ENCODE measurements at regions not wholly inside any gene's neighbourhood (a gene's known extent, or its start where the extent isn't known, plus 50 kb on each side); places are given as distances from the start of the nearest gene placed in this dataset.

- 43% methylated on average over 3 of the region's 3 CpGs for WGBS (ENCODE audit: low lambda C conversion rate)
- Histone ChIP-seq H3K27me3 (ENCODE audit: control insufficient read depth in 1 of 2, insufficient read depth in 2 of 2, low read length in 2 of 2) (peaks cover 0 to 9% of the 10 kb centered on the region in 2 experiments; a peak in 2 of 5 replicates), H2AFZ (ENCODE audit: low read length) (no peak overlapping the region), H3K4me2 (ENCODE audit: low read depth, low read length) (no peak overlapping the region), H3K4me3 (replicated peaks in 1 of 3; ENCODE audit: insufficient read depth in 1 of 3, low read depth in 2 of 3, low read length in 3 of 3) (no peak overlapping the region), H3K79me2 (ENCODE audit: insufficient read depth, low read length) (no peaks in the 10 kb centered on the region), H3K4me1 (ENCODE audit: insufficient read depth, low read length) (peaks cover under 1% of the 10 kb centered on the region), H3K9ac (ENCODE audit: insufficient read depth, low read depth, low read length) (no peak overlapping the region), H3K36me3 (replicated peaks in 1 of 2; ENCODE audit: control insufficient read depth in 1 of 2, insufficient read depth in 2 of 2, low read length in 2 of 2) (no peaks in the 10 kb centered on the region), H4K20me1 (ENCODE audit: insufficient read depth, low read length) (no peaks in the 10 kb centered on the region), H3K27ac (ENCODE audit: extremely low read length, insufficient read depth, low read length) (no peak overlapping the region), H3K9me3 (ENCODE audit: low read length) (no peaks in the 10 kb centered on the region)
- TF ChIP-seq, protein P1, sequence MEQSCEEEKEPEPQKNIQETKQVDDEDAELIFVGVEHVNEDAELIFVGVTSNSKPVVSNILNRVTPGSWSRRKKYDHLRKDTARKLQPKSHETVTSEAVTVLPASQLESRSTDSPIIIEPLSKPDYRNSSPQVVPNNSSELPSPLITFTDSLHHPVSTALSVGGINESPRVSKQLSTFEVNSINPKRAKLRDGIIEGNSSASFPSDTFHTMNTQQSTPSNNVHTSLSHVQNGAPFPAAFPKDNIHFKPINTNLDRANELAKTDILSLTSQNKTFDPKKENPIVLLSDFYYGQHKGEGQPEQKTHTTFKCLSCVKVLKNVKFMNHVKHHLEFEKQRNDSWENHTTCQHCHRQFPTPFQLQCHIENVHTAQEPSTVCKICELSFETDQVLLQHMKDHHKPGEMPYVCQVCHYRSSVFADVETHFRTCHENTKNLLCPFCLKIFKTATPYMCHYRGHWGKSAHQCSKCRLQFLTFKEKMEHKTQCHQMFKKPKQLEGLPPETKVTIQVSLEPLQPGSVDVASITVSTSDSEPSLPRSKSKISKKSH (CRISPR knock-in tag; IDR thresholded peaks at IDR 0.05; ENCODE audit: borderline replicate concordance) = no peak
- TF ChIP-seq ARHGAP35 (CRISPR knock-in tag; IDR thresholded peaks at IDR 0.05; ENCODE audit: borderline replicate concordance) (no peak), MXI1 (IDR thresholded peaks at IDR 0.05; ENCODE audit: borderline replicate concordance, low read depth, low read length) (no peak), NFYC (CRISPR knock-in tag; IDR thresholded peaks at IDR 0.05) (no peak), CEBPB (IDR thresholded peaks at IDR 0.05; ENCODE audit: borderline replicate concordance, low read depth, low read length) (no peak), GLMP (CRISPR knock-in tag; IDR thresholded peaks at IDR 0.05; ENCODE audit: borderline replicate concordance) (no peak), SKI (IDR thresholded peaks at IDR 0.05; ENCODE audit: partially characterized antibody) (no peak), HNRNPUL1 (IDR thresholded peaks at IDR 0.05; ENCODE audit: low read depth, low read length) (no peak), TEAD2 (CRISPR knock-in tag; IDR thresholded peaks at IDR 0.05) (no peak), ZNF530 (CRISPR knock-in tag; IDR thresholded peaks at IDR 0.05; ENCODE audit: low read depth) (no peak), NR2F6 (IDR thresholded peaks at IDR 0.05) (no peak), NR2F6 (CRISPR knock-in tag; IDR thresholded peaks at IDR 0.05) (no peak), ZNF816 (CRISPR knock-in tag; IDR thresholded peaks at IDR 0.05; ENCODE audit: borderline replicate concordance) (no peak), SIN3A (IDR thresholded peaks at IDR 0.05; ENCODE audit: borderline replicate concordance, low read depth, low read length) (no peak), STAT5B (CRISPR knock-in tag; IDR thresholded peaks at IDR 0.05) (no peak), ZC3H4 (CRISPR knock-in tag; IDR thresholded peaks at IDR 0.05; ENCODE audit: borderline replicate concordance) (no peak), PHF20 (CRISPR knock-in tag; IDR thresholded peaks at IDR 0.05) (no peak)
- TF ChIP-seq, protein P2, sequence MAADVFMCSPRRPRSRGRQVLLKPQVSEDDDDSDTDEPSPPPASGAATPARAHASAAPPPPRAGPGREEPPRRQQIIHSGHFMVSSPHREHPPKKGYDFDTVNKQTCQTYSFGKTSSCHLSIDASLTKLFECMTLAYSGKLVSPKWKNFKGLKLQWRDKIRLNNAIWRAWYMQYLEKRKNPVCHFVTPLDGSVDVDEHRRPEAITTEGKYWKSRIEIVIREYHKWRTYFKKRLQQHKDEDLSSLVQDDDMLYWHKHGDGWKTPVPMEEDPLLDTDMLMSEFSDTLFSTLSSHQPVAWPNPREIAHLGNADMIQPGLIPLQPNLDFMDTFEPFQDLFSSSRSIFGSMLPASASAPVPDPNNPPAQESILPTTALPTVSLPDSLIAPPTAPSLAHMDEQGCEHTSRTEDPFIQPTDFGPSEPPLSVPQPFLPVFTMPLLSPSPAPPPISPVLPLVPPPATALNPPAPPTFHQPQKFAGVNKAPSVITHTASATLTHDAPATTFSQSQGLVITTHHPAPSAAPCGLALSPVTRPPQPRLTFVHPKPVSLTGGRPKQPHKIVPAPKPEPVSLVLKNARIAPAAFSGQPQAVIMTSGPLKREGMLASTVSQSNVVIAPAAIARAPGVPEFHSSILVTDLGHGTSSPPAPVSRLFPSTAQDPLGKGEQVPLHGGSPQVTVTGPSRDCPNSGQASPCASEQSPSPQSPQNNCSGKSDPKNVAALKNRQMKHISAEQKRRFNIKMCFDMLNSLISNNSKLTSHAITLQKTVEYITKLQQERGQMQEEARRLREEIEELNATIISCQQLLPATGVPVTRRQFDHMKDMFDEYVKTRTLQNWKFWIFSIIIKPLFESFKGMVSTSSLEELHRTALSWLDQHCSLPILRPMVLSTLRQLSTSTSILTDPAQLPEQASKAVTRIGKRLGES (CRISPR knock-in tag; IDR thresholded peaks at IDR 0.05; ENCODE audit: borderline replicate concordance) = no peak
- TF ChIP-seq, protein P3, sequence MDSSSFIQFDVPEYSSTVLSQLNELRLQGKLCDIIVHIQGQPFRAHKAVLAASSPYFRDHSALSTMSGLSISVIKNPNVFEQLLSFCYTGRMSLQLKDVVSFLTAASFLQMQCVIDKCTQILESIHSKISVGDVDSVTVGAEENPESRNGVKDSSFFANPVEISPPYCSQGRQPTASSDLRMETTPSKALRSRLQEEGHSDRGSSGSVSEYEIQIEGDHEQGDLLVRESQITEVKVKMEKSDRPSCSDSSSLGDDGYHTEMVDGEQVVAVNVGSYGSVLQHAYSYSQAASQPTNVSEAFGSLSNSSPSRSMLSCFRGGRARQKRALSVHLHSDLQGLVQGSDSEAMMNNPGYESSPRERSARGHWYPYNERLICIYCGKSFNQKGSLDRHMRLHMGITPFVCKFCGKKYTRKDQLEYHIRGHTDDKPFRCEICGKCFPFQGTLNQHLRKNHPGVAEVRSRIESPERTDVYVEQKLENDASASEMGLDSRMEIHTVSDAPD (CRISPR knock-in tag; IDR thresholded peaks at IDR 0.05) = no peak
- BruUV-seq (replicated peaks) = no TSS peak
- DNase-seq (ENCODE audit: low spot score) = no peak
- FAIRE-seq = no peak
- CTCF ChIA-PET (ENCODE audit: low intra/inter-chr PET ratio, low total read pairs) = no interaction called here
- in situ Hi-C loops (cut with HindIII; ENCODE audit: extremely low pct_ligation_motif_present, low pct_unique_long_range_greater_than_20kb) (loop anchor here (25.0 kb wide), 1 partner anchor 669 kb away; no protein-coding TSS in a partner anchor), intact Hi-C loops (cut with micrococcal nuclease; ENCODE audit: unreplicated experiment) (no loop called here)
- no peak for ATAC-seq
- POLR2A ChIA-PET = no interaction called here
Measured at GRCh38 chr3:31456373-31456772, 76.4 kb upstream of the STT3B start.

Measured in HepG2 (cell line).